Mucosa of rectum (tissue), 2 donors: ENCODE measurements at regions not wholly inside any gene's neighbourhood (a gene's known extent, or its start where the extent isn't known, plus 50 kb on each side); places are given as distances from the start of the nearest gene placed in this dataset.

Experiments used
- H3K27ac ChIP-seq, 2 donors: one replicate each; pipeline ENCODE4 v1.7.0; 2013; ENCODE audit warnings: inconsistent platforms in 2 of 2, low read depth in 2 of 2, low read length in 2 of 2
- H3K27me3 ChIP-seq, 2 donors: one replicate each; pipeline ENCODE4 v1.7.0; 2013; ENCODE audit warnings: low read length in 2 of 2; ENCODE audit not compliant: control insufficient read depth in 2 of 2, insufficient read depth in 2 of 2
- H3K36me3 ChIP-seq, 2 donors: one replicate each; pipeline ENCODE4 v1.7.0; 2013; ENCODE audit warnings: low read length in 2 of 2; ENCODE audit not compliant: control insufficient read depth in 2 of 2, insufficient read depth in 2 of 2
- H3K4me1 ChIP-seq, 2 donors: one replicate each; pipeline ENCODE4 v1.7.0; 2013; ENCODE audit warnings: low read length in 2 of 2, mild to moderate bottlenecking in 1 of 2; ENCODE audit not compliant: control insufficient read depth in 2 of 2, insufficient read depth in 2 of 2
- H3K4me3 ChIP-seq, 2 donors: one replicate each; pipeline ENCODE4 v1.7.0; 2013; ENCODE audit warnings: low read length in 2 of 2
- H3K9ac ChIP-seq, 2 donors: one replicate each; pipeline ENCODE4 v1.7.0; 2013; ENCODE audit warnings: low read length in 2 of 2, low read depth in 1 of 2, mild to moderate bottlenecking in 1 of 2
- H3K9me3 ChIP-seq, 2 donors: one replicate each; pipeline ENCODE4 v1.7.0; 2013; ENCODE audit warnings: low read length in 2 of 2; ENCODE audit not compliant: control insufficient read depth in 2 of 2
- donor health status: healthy.
- donor health status: Normal muscosa, but diverticular disease.

- H3K27me3 ChIP-seq: peaks cover 0 to 2% of the 10 kb centered on the region in 2 donors
- H3K4me3 ChIP-seq: no peak overlapping the region
- no peak overlapping the region for H3K27ac ChIP-seq
- no peaks in the 10 kb centered on the region for H3K9me3 ChIP-seq
- no peaks in the 10 kb centered on the region for H3K4me1 ChIP-seq
- no peaks in the 10 kb centered on the region for H3K36me3 ChIP-seq
- no peak overlapping the region for H3K9ac ChIP-seq
Measured at GRCh38 chr7:47093320-47094234, 488.3 kb downstream of the TNS3 start.

- no peak overlapping the region for H3K4me3 ChIP-seq
Measured at GRCh38 chr7:47092336-47092735, 489.6 kb downstream of the TNS3 start.

GRCh38 chr7:47091141-47091540 is 490.8 kb downstream of the TNS3 start:
- Histone ChIP-seq H3K9ac (no peak overlapping the region), H3K27ac (no peak overlapping the region), H3K4me3 (no peak overlapping the region), H3K4me1 (no peaks in the 10 kb centered on the region), H3K27me3 (no peaks in the 10 kb centered on the region), H3K36me3 (no peaks in the 10 kb centered on the region), H3K9me3 (no peaks in the 10 kb centered on the region)

More at GRCh38 chr7:47092336-47092735, 489.6 kb downstream of the TNS3 start:
- no peaks in the 10 kb centered on the region for H3K36me3 ChIP-seq
- H3K4me1 ChIP-seq: no peaks in the 10 kb centered on the region
- peaks cover 0 to 2% of the 10 kb centered on the region in 2 donors for H3K27me3 ChIP-seq
- H3K27ac ChIP-seq: no peak overlapping the region
- H3K9ac ChIP-seq: no peak overlapping the region
- H3K9me3 ChIP-seq: no peaks in the 10 kb centered on the region

GRCh38 chr7:47089461-47089860 is 492.4 kb downstream of the TNS3 start:
- Histone ChIP-seq H3K9me3 (no peaks in the 10 kb centered on the region), H3K27me3 (no peaks in the 10 kb centered on the region), H3K36me3 (no peaks in the 10 kb centered on the region), H3K9ac (no peak overlapping the region), H3K4me1 (no peaks in the 10 kb centered on the region), H3K4me3 (no peak overlapping the region), H3K27ac (no peak overlapping the region)

- Histone ChIP-seq H3K4me3 (no peak overlapping the region), H3K4me1 (no peaks in the 10 kb centered on the region), H3K27me3 (no peaks in the 10 kb centered on the region), H3K9ac (no peak overlapping the region), H3K36me3 (no peaks in the 10 kb centered on the region), H3K9me3 (no peaks in the 10 kb centered on the region), H3K27ac (no peak overlapping the region)
Measured at GRCh38 chr7:47089068-47089417, 492.9 kb downstream of the TNS3 start.

- no peak overlapping the region for H3K4me3 ChIP-seq
- H3K27ac ChIP-seq: no peak overlapping the region
- H3K9ac ChIP-seq: no peak overlapping the region
- H3K9me3 ChIP-seq: no peaks in the 10 kb centered on the region
- H3K36me3 ChIP-seq: no peaks in the 10 kb centered on the region
- no peaks in the 10 kb centered on the region for H3K27me3 ChIP-seq
- no peaks in the 10 kb centered on the region for H3K4me1 ChIP-seq
Measured at GRCh38 chr7:47088329-47089067, 493.4 kb downstream of the TNS3 start.

- Histone ChIP-seq H3K4me1 (no peaks in the 10 kb centered on the region), H3K9me3 (no peaks in the 10 kb centered on the region), H3K27me3 (no peaks in the 10 kb centered on the region), H3K27ac (no peak overlapping the region), H3K4me3 (no peak overlapping the region), H3K36me3 (no peaks in the 10 kb centered on the region), H3K9ac (no peak overlapping the region)
Measured at GRCh38 chr7:47087866-47088265, 494.0 kb downstream of the TNS3 start.

GRCh38 chr7:47085491-47086275 is 496.2 kb downstream of the TNS3 start:
- H3K9ac ChIP-seq: no peak overlapping the region
- no peaks in the 10 kb centered on the region for H3K36me3 ChIP-seq
- no peaks in the 10 kb centered on the region for H3K4me1 ChIP-seq
- no peak overlapping the region for H3K27ac ChIP-seq
- no peak overlapping the region for H3K4me3 ChIP-seq
- no peaks in the 10 kb centered on the region for H3K27me3 ChIP-seq
- no peaks in the 10 kb centered on the region for H3K9me3 ChIP-seq

- H3K9ac ChIP-seq: no peak overlapping the region
- no peak overlapping the region for H3K27ac ChIP-seq
- H3K4me3 ChIP-seq: no peak overlapping the region
- no peaks in the 10 kb centered on the region for H3K27me3 ChIP-seq
- no peaks in the 10 kb centered on the region for H3K36me3 ChIP-seq
- no peaks in the 10 kb centered on the region for H3K9me3 ChIP-seq
- H3K4me1 ChIP-seq: no peaks in the 10 kb centered on the region
Measured at GRCh38 chr7:47083476-47084250, 498.2 kb downstream of the TNS3 start.
